RWPE2 (cell line): ENCODE measurements at regions not wholly inside any gene's neighbourhood (a gene's known extent, or its start where the extent isn't known, plus 50 kb on each side); places are given as distances from the start of the nearest gene placed in this dataset.

Experiments used
- ATAC-seq: fragments of 200-7000 bp; cut with Tn5 transposase; 3 replicates; pipeline ENCODE4 v1.9.1; 2021; ENCODE audit warnings: low read depth
- DNase-seq: peaks from one replicate; pipeline ENCODE4 v3.0.0-alpha.2; 2020; ENCODE audit warnings: low spot score
- H3K27ac ChIP-seq: fragments of 450-650 bp; 2 replicates; pipeline ENCODE4 v1.5.1; 2017; ENCODE audit warnings: mild to moderate bottlenecking; ENCODE audit not compliant: poor library complexity, severe bottlenecking
- H3K27me3 ChIP-seq: fragments of 250-450 bp; sonication (Bioruptor Pico); 2 replicates; pipeline ENCODE4 v1.5.1; 2021; ENCODE audit warnings: mild to moderate bottlenecking, moderate library complexity; ENCODE audit not compliant: insufficient read depth, poor library complexity, severe bottlenecking
- H3K36me3 ChIP-seq: fragments of 250-450 bp; sonication (Bioruptor Pico); 2 replicates; pipeline ENCODE4 v1.5.1; 2020; ENCODE audit warnings: low read depth, mild to moderate bottlenecking, moderate library complexity
- H3K4me1 ChIP-seq: fragments of 250-450 bp; sonication (Bioruptor Pico); 2 replicates; pipeline ENCODE4 v1.5.1; 2021; ENCODE audit warnings: mild to moderate bottlenecking, moderate library complexity; ENCODE audit not compliant: insufficient read depth, poor library complexity, severe bottlenecking
- H3K4me3 ChIP-seq: fragments of 250-450 bp; sonication (Bioruptor Pico); 2 replicates; pipeline ENCODE4 v1.5.1; 2021; ENCODE audit warnings: mild to moderate bottlenecking, moderate library complexity; ENCODE audit not compliant: severe bottlenecking
- H3K9me3 ChIP-seq: fragments of 250-450 bp; sonication (Bioruptor Pico); 2 replicates; pipeline ENCODE4 v1.5.1; 2021; ENCODE audit warnings: mild to moderate bottlenecking, moderate library complexity; ENCODE audit not compliant: severe bottlenecking
- TF ChIP-seq, protein P1 (sequence below): fragments of 450-650 bp; IDR thresholded peaks from one replicate; pipeline ENCODE4 v1.5.1; 2017; ENCODE audit warnings: mild to moderate bottlenecking, moderate library complexity; ENCODE audit not compliant: poor library complexity, severe bottlenecking

DNA sequence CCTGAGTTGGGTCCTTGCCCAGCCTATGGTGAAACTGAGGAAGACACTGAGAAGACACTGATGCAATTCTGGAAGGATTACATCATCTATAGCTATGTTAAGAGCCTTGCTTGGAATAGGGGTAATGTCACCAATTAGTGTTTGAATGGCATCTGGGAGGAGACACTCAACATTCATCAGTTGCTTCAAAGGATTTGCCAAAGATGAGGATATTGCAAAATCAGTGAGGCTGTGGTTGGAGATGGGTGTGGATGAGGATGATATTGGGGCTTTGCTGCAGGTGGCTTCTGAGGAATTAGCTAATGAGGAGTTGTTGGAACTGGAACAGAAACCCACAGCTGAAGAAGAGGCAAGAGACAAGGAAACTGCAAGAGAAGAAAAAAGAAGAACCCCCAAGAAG is 146.7 kb upstream of the SP4 start:
- Histone ChIP-seq H3K4me1 (no peaks in the 10 kb centered on the region), H3K27me3 (no peaks in the 10 kb centered on the region), H3K36me3 (no peaks in the 10 kb centered on the region), H3K27ac (no peak overlapping the region), H3K9me3 (no peaks in the 10 kb centered on the region), H3K4me3 (no peak overlapping the region)
- DNase-seq = no peak
- TF ChIP-seq, protein P1, sequence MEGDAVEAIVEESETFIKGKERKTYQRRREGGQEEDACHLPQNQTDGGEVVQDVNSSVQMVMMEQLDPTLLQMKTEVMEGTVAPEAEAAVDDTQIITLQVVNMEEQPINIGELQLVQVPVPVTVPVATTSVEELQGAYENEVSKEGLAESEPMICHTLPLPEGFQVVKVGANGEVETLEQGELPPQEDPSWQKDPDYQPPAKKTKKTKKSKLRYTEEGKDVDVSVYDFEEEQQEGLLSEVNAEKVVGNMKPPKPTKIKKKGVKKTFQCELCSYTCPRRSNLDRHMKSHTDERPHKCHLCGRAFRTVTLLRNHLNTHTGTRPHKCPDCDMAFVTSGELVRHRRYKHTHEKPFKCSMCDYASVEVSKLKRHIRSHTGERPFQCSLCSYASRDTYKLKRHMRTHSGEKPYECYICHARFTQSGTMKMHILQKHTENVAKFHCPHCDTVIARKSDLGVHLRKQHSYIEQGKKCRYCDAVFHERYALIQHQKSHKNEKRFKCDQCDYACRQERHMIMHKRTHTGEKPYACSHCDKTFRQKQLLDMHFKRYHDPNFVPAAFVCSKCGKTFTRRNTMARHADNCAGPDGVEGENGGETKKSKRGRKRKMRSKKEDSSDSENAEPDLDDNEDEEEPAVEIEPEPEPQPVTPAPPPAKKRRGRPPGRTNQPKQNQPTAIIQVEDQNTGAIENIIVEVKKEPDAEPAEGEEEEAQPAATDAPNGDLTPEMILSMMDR = no peak
- no peak for ATAC-seq

DNA sequence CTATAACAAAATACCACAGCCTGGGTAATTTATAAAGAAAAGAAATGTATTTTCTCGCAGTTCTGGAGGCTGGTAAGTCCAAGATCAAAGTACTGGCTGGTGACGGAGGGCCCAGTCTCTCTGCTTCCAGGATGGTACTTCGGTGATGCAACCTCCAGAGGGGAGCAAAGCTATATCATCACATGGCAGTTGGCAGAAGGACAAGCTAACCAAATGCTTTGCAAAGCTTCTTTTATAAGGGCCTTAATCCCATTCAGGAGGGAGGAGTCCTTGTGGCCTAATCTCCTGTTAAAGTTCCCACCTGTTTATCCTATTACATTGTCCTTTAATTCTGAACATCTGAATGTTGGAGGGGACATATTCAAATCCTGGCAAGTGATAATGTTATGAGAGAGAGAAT is 134.1 kb upstream of the SP4 start:
- no peak overlapping the region for H3K4me3 ChIP-seq
- H3K36me3 ChIP-seq = no peaks in the 10 kb centered on the region
- TF ChIP-seq, protein P1 = no peak
- H3K27me3 ChIP-seq = no peaks in the 10 kb centered on the region
- ATAC-seq (no peak), DNase-seq (no peak)
- no peaks in the 10 kb centered on the region for H3K4me1 ChIP-seq
- H3K9me3 ChIP-seq = no peaks in the 10 kb centered on the region
- H3K27ac ChIP-seq = no peak overlapping the region

DNA sequence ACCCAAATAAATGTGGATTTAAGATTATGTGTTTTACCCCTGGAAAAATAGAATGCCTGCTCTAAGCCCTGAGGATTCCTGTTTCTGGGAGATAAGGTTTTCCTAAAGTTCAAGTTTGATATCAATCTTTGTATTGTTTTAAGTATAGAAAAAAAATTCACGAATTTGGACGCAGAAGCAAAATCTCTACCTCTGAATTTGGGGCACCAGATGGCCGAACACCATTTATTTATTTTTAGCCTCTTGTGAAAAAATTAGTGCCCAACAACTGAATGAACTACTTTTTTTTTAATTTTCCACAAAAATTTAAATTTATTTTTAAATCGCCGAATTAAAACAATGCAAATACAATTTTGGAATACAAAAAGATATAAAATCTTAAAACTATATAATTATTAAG is 128.1 kb upstream of the SP4 start:
- Histone ChIP-seq H3K27ac (no peak overlapping the region), H3K4me3 (no peak overlapping the region), H3K9me3 (no peaks in the 10 kb centered on the region), H3K4me1 (no peaks in the 10 kb centered on the region), H3K27me3 (no peaks in the 10 kb centered on the region), H3K36me3 (no peaks in the 10 kb centered on the region)
- TF ChIP-seq, protein P1 = no peak
- ATAC-seq = no peak
- no peak for DNase-seq

DNA sequence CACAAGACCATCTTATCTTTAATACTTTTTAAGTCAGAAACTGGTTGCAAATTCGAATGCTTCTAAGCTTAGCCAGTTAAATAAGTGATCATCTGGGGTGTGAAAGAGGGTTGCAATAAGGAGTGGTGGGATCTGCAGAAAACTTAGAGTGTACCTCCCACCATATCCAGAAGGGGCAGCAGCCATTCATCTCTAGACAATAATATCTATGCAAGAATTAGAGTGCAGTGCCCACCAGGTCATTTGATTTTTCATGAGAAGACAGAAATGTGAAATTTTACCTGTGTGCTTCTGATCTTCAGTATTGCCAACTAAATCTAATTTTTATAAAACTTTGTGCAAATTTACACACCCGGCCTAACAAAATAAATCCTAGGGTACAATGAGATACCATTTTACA is 127.2 kb upstream of the SP4 start:
- Histone ChIP-seq H3K4me1 (peaks cover 7% of the 10 kb centered on the region), H3K9me3 (no peaks in the 10 kb centered on the region), H3K27ac (no peak overlapping the region), H3K27me3 (no peaks in the 10 kb centered on the region), H3K4me3 (no peak overlapping the region), H3K36me3 (no peaks in the 10 kb centered on the region)
- DNase-seq (no peak), ATAC-seq (no peak)
- TF ChIP-seq, protein P1 = peak; percentile 42

DNA sequence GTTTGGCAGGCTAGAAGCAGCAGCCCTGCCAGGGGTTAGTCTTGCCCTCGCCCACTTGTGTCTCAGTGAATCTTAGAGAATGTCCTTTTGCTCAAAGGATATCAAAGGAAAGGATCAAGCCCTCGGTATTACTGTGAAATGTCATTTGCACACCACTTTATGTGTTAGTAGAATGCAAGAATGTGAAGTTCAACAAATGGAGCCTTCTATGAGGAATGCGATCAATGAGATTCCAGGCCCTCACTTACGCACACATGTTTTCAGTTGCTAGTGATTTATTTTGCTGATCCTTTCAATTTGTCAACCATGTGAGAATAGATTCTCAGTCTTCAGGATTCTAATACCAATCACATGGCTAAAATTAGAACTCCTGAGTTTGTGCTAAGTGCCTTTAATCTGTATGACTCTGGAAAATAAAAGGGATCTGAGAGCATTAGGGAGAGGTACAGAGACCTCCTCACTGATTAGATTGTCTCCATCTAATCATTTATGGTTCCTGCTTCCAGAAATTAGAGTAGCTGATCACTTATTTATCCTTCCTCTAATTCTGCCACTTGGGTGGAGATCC is 123.0 kb upstream of the SP4 start:
- no peaks in the 10 kb centered on the region for H3K27me3 ChIP-seq
- ATAC-seq = no peak
- TF ChIP-seq, protein P1 = no peak
- DNase-seq = no peak
- no peaks in the 10 kb centered on the region for H3K9me3 ChIP-seq
- no peaks in the 10 kb centered on the region for H3K36me3 ChIP-seq
- no peak overlapping the region for H3K27ac ChIP-seq
- H3K4me3 ChIP-seq = no peak overlapping the region
- peaks cover 9% of the 10 kb centered on the region for H3K4me1 ChIP-seq
